IMR-90 (cell line): ENCODE measurements at regions not wholly inside any gene's neighbourhood (a gene's known extent, or its start where the extent isn't known, plus 50 kb on each side); places are given as distances from the start of the nearest gene placed in this dataset.

Source experiments
- ATAC-seq: fragments of 200-7000 bp; cut with Tn5 transposase; 2 replicates; pipeline ENCODE4 v1.9.1; 2020; ENCODE audit warnings: low read depth, mild to moderate bottlenecking, moderate library complexity
- BruUV-seq: library from RNA; stranded (reverse); fragments of 400-500 nt; replicated peaks from 2 replicates; lab custom pipeline; 2021; lab: Mats Ljungman, UMichigan
- CTCF ChIA-PET: fragments of 300-600 bp; formaldehyde crosslinking; extraction: SDS; loops from one replicate; lab custom pipeline; 2021; ENCODE audit warnings: antibody characterized with exemption; lab: Yijun Ruan, JAX
- POLR2A ChIA-PET: fragments of 300-600 bp; sonication (Branson Sonifier 250); formaldehyde crosslinking; loops from one replicate; lab custom pipeline; 2022; ENCODE audit warnings: antibody characterized with exemption; ENCODE audit not compliant: unreplicated experiment; lab: Charles Lee
- DNase-seq: peaks from one replicate; pipeline ENCODE4 v3.0.0; 2013
- H2AFZ ChIP-seq: replicated peaks from 2 replicates; pipeline ENCODE3; 2013; ENCODE audit warnings: low read length, mild to moderate bottlenecking; ENCODE audit not compliant: poor library complexity
- H2AK5ac ChIP-seq: 2 replicates; pipeline ENCODE4 v1.6.1; 2013; ENCODE audit warnings: low read depth, low read length, inconsistent platforms
- H2AK9ac ChIP-seq: replicated peaks from 2 replicates; pipeline ENCODE3; 2013; ENCODE audit warnings: mild to moderate bottlenecking, low read depth, low read length, moderate library complexity; ENCODE audit not compliant: poor library complexity
- H2BK120ac ChIP-seq: 2 replicates; pipeline ENCODE4 v1.6.1; 2013; ENCODE audit warnings: low read depth, low read length, inconsistent platforms
- H2BK15ac ChIP-seq: 3 replicates; pipeline ENCODE4 v1.6.1; 2013; ENCODE audit warnings: low read depth, low read length, inconsistent platforms
- H2BK20ac ChIP-seq: 2 replicates; pipeline ENCODE4 v1.6.1; 2013; ENCODE audit warnings: low read depth, mild to moderate bottlenecking, inconsistent platforms, low read length, moderate library complexity
- H2BK5ac ChIP-seq: 2 replicates; pipeline ENCODE4 v1.6.1; 2013; ENCODE audit warnings: mild to moderate bottlenecking, low read depth, low read length, inconsistent platforms; ENCODE audit not compliant: poor library complexity, severe bottlenecking
- H3K14ac ChIP-seq: replicated peaks from 2 replicates; pipeline ENCODE4 v1.6.1; 2013; ENCODE audit warnings: low read depth, low read length, inconsistent platforms
- H3K18ac ChIP-seq: 2 replicates; pipeline ENCODE4 v1.6.1; 2013; ENCODE audit warnings: low read depth, low read length, control low read depth
- H3K23ac ChIP-seq: 2 replicates; pipeline ENCODE4 v1.6.1; 2013; ENCODE audit warnings: low read depth, low read length, inconsistent platforms
- H3K27ac ChIP-seq: 2 replicates; pipeline ENCODE4 v1.5.1; 2013; ENCODE audit warnings: mild to moderate bottlenecking, control low read depth, low read length; ENCODE audit not compliant: insufficient read depth
- H3K27me3 ChIP-seq: 2 replicates; pipeline ENCODE4 v1.6.1; 2013; ENCODE audit warnings: low read length; ENCODE audit not compliant: control insufficient read depth, insufficient read depth
- H3K36me3 ChIP-seq: 2 replicates; pipeline ENCODE4 v1.6.1; 2013; ENCODE audit warnings: low read length, mixed read lengths; ENCODE audit not compliant: control insufficient read depth, insufficient read depth
- H3K4ac ChIP-seq: 2 replicates; pipeline ENCODE4 v1.6.1; 2013; ENCODE audit warnings: low read depth, low read length, inconsistent platforms
- H3K4me1 ChIP-seq: 2 replicates; pipeline ENCODE4 v1.6.1; 2013; ENCODE audit warnings: low read length, mixed read lengths; ENCODE audit not compliant: control insufficient read depth, insufficient read depth
- H3K4me2 ChIP-seq: 2 replicates; pipeline ENCODE4 v1.6.1; 2013; ENCODE audit warnings: low read depth, mild to moderate bottlenecking, control low read depth, low read length, moderate library complexity
- H3K4me3 ChIP-seq: 2 replicates; pipeline ENCODE4 v1.5.1; 2013; ENCODE audit warnings: low read depth, mild to moderate bottlenecking, control low read depth, low read length, moderate library complexity; ENCODE audit not compliant: insufficient read depth
- H3K56ac ChIP-seq: 2 replicates; pipeline ENCODE4 v1.6.1; 2013; ENCODE audit warnings: low read length, inconsistent platforms; ENCODE audit not compliant: insufficient read depth; ENCODE audit errors: extremely low read depth
- H3K79me1 ChIP-seq, 2 experiments: 2 replicates each; pipeline ENCODE4 v1.6.1; 2013; ENCODE audit warnings: low read length in 2 of 2, inconsistent platforms in 1 of 2, low read depth in 1 of 2
- H3K9ac ChIP-seq: 2 replicates; pipeline ENCODE4 v1.6.1; 2013; ENCODE audit warnings: low read depth, low read length, control low read depth
- H3K9me1 ChIP-seq: 2 replicates; pipeline ENCODE4 v1.6.1; 2013; ENCODE audit warnings: low read length, inconsistent platforms; ENCODE audit not compliant: insufficient read depth
- H3K9me3 ChIP-seq: 2 replicates; pipeline ENCODE4 v1.6.1; 2013; ENCODE audit warnings: low read length; ENCODE audit not compliant: control insufficient read depth, insufficient read depth
- H4K20me1 ChIP-seq: 2 replicates; pipeline ENCODE4 v1.6.1; 2013; ENCODE audit warnings: low read length, inconsistent platforms; ENCODE audit not compliant: insufficient read depth
- H4K5ac ChIP-seq: 2 replicates; pipeline ENCODE4 v1.6.1; 2013; ENCODE audit warnings: mild to moderate bottlenecking, low read depth, low read length, control low read depth
- H4K8ac ChIP-seq, 2 experiments: 2 replicates each; pipeline ENCODE4 v1.6.1; 2013; ENCODE audit warnings: low read depth in 2 of 2, low read length in 2 of 2, control low read depth in 1 of 2, inconsistent platforms in 1 of 2
- H4K91ac ChIP-seq: 2 replicates; pipeline ENCODE4 v1.6.1; 2013; ENCODE audit warnings: low read depth, low read length, inconsistent platforms; ENCODE audit not compliant: insufficient read depth
- BHLHE40 ChIP-seq: fragments of 150-350 bp; IDR thresholded peaks from 2 replicates; pipeline ENCODE4 v1.6.1; 2016; ENCODE audit warnings: mild to moderate bottlenecking, low read depth, low read length
- CHD1 ChIP-seq: IDR thresholded peaks from 2 replicates; pipeline ENCODE4 v1.6.1; 2012; ENCODE audit warnings: low read depth, low read length, improper control_type of control experiment
- FOS ChIP-seq: fragments of 150-350 bp; IDR thresholded peaks from 2 replicates; pipeline ENCODE4 v1.6.1; 2016; ENCODE audit warnings: low read depth, low read length
- MAFK ChIP-seq: IDR thresholded peaks from 2 replicates; pipeline ENCODE4 v1.6.1; 2012; ENCODE audit warnings: low read depth, low read length, improper control_type of control experiment
- MXI1 ChIP-seq: IDR thresholded peaks from 2 replicates; pipeline ENCODE4 v1.6.1; 2012; ENCODE audit warnings: low read depth, mild to moderate bottlenecking, low read length, moderate library complexity, borderline replicate concordance
- POLR2A ChIP-seq: IDR thresholded peaks from 2 replicates; pipeline ENCODE4 v1.6.1; 2012; ENCODE audit warnings: mild to moderate bottlenecking, low read depth, low read length
- RAD21 ChIP-seq: IDR thresholded peaks from 2 replicates; pipeline ENCODE4 v1.6.1; 2012; ENCODE audit warnings: low read length, improper control_type of control experiment
- RCOR1 ChIP-seq: IDR thresholded peaks from 2 replicates; pipeline ENCODE4 v1.6.1; 2012; ENCODE audit warnings: mild to moderate bottlenecking, low read length, improper control_type of control experiment; ENCODE audit not compliant: insufficient replicate concordance
- SMC3 ChIP-seq: fragments of 150-350 bp; IDR thresholded peaks from 2 replicates; pipeline ENCODE4 v1.6.1; 2016; ENCODE audit warnings: low read depth, mild to moderate bottlenecking, antibody characterized with exemption, low read length, moderate library complexity
- WGBS, 2 experiments: methylation state at CpG; one replicate each; pipeline versions ENCODE4 v1.1.5 to v1.1.7; 2013; ENCODE audit warnings: missing lambda C conversion rate in 2 of 2; ENCODE audit not compliant: insufficient read length in 1 of 2; ENCODE audit errors: extremely low coverage in 2 of 2; 5-methylcytosine and 5-hydroxymethylcytosine counted together
- dilution Hi-C: fragments of 300-500 bp; cut with HindIII; formaldehyde crosslinking; loops from one replicate; pipeline ENCODE4 v1.14.3; 2018; ENCODE audit warnings: low sequenced_read_pairs; ENCODE audit not compliant: unreplicated experiment
- in situ Hi-C: fragments of 300-500 bp; cut with MboI; formaldehyde crosslinking; loops from 3 replicates; pipeline ENCODE4 v1.14.3; 2019; ENCODE audit warnings: low sequenced_read_pairs, inconsistent platforms, mixed read lengths
- intact Hi-C: fragments of 100-400 bp; cut with micrococcal nuclease; formaldehyde crosslinking; loops from 2 replicates; pipeline ENCODE4 v1.10.0; 2022
- TF ChIP-seq, protein P1 (sequence below): fragments of 150-350 bp; IDR thresholded peaks from 2 replicates; pipeline ENCODE4 v1.6.1; 2017; ENCODE audit warnings: mild to moderate bottlenecking, antibody characterized with exemption, low read length, low read depth
- TF ChIP-seq, protein P2 (sequence below): conservative IDR thresholded peaks from 2 replicates; pipeline ENCODE4 v1.5.1; 2012; ENCODE audit warnings: mild to moderate bottlenecking, low read depth, low read length, improper control_type of control experiment

DNA sequence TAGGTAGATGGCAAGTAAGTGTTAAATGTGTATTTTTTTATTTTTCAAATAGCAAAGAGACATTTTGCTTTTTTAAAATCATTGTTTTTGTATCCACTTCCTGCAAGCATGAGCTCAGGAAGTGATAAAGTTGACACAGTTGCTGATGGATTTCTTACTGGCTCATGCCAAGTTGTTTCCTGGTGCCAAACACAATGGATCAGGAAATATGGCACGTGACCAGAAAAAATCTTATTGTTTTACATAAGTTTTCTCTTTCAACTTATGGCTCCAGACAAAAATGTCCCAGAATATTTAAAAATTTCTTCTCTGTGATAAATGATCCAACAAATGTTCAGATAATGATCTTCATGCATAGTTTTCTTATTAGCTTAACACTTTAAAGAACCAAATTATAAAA is 1279.1 kb upstream of the FLRT2 start:
- no peaks in the 10 kb centered on the region for H3K79me1 ChIP-seq
- POLR2A ChIA-PET, result no interaction called here
- WGBS, 2 experiments, result no CpG with 5 or more reads among the region's 1 CpG
- no peak overlapping the region for H2AK5ac ChIP-seq
- H2BK5ac ChIP-seq, result no peak overlapping the region
- no peak overlapping the region for H3K4ac ChIP-seq
- H4K91ac ChIP-seq, result no peak overlapping the region
- no peak overlapping the region for H4K8ac ChIP-seq
- intact Hi-C loops, result no loop called here
- CTCF ChIA-PET, result no interaction called here
- no peak overlapping the region for H3K56ac ChIP-seq
- no peak overlapping the region for H3K27ac ChIP-seq
- no peak overlapping the region for H4K5ac ChIP-seq
- no peak overlapping the region for H3K14ac ChIP-seq
- TF ChIP-seq POLR2A (no peak), RCOR1 (no peak), MAFK (no peak), FOS (no peak), RAD21 (no peak), BHLHE40 (no peak), MXI1 (no peak), SMC3 (no peak), CHD1 (no peak)
- TF ChIP-seq, protein P1, sequence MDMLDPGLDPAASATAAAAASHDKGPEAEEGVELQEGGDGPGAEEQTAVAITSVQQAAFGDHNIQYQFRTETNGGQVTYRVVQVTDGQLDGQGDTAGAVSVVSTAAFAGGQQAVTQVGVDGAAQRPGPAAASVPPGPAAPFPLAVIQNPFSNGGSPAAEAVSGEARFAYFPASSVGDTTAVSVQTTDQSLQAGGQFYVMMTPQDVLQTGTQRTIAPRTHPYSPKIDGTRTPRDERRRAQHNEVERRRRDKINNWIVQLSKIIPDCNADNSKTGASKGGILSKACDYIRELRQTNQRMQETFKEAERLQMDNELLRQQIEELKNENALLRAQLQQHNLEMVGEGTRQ, result no peak
- TF ChIP-seq, protein P2, sequence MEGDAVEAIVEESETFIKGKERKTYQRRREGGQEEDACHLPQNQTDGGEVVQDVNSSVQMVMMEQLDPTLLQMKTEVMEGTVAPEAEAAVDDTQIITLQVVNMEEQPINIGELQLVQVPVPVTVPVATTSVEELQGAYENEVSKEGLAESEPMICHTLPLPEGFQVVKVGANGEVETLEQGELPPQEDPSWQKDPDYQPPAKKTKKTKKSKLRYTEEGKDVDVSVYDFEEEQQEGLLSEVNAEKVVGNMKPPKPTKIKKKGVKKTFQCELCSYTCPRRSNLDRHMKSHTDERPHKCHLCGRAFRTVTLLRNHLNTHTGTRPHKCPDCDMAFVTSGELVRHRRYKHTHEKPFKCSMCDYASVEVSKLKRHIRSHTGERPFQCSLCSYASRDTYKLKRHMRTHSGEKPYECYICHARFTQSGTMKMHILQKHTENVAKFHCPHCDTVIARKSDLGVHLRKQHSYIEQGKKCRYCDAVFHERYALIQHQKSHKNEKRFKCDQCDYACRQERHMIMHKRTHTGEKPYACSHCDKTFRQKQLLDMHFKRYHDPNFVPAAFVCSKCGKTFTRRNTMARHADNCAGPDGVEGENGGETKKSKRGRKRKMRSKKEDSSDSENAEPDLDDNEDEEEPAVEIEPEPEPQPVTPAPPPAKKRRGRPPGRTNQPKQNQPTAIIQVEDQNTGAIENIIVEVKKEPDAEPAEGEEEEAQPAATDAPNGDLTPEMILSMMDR, result no peak
- dilution Hi-C loops, result no loop called here
- H3K9me1 ChIP-seq, result no peaks in the 10 kb centered on the region
- no peak overlapping the region for H3K23ac ChIP-seq
- ATAC-seq, result no peak
- H2BK120ac ChIP-seq, result no peak overlapping the region
- no peaks in the 10 kb centered on the region for H3K4me1 ChIP-seq
- no peaks in the 10 kb centered on the region for H3K27me3 ChIP-seq
- in situ Hi-C loops, result no loop called here
- H4K20me1 ChIP-seq, result no peaks in the 10 kb centered on the region
- H3K18ac ChIP-seq, result no peak overlapping the region
- no peak for DNase-seq
- H2AK9ac ChIP-seq, result no peak overlapping the region
- BruUV-seq, result no TSS peak
- no peak overlapping the region for H2BK20ac ChIP-seq
- no peaks in the 10 kb centered on the region for H3K9me3 ChIP-seq
- H2AFZ ChIP-seq, result no peak overlapping the region
- H3K9ac ChIP-seq, result no peak overlapping the region
- no peak overlapping the region for H3K4me2 ChIP-seq
- no peak overlapping the region for H3K4me3 ChIP-seq
- H3K36me3 ChIP-seq, result no peaks in the 10 kb centered on the region
- no peak overlapping the region for H2BK15ac ChIP-seq
